ENCODE measurements at regions not wholly inside any gene's neighbourhood (a gene's known extent, or its start where the extent isn't known, plus 50 kb on each side); places are given as distances from the start of the nearest gene placed in this dataset.

- peaks cover 80% of the 10 kb centered on the region for H3K9me3 Mint-ChIP-seq
- ATAC-seq (no peak), DNase-seq (ENCODE audit: low spot score) (no peak)
- H3K27me3 Mint-ChIP-seq (ENCODE audit: low read depth): peaks cover 3% of the 10 kb centered on the region; the same call in 1 of the 2 replicates
- H3K4me3 Mint-ChIP-seq: no peak overlapping the region
- H3K36me3 Mint-ChIP-seq: peaks cover 74% of the 10 kb centered on the region
- ChIA-PET POLR2A (no interaction called here), CTCF (no interaction called here)
- H3K27ac Mint-ChIP-seq: no peak overlapping the region
- no peaks in the 10 kb centered on the region for H3K4me1 Mint-ChIP-seq
- TF ChIP-seq FOXK1 (CRISPR knock-in tag; IDR thresholded peaks at IDR 0.05) (no peak), ZNF416 (CRISPR knock-in tag; IDR thresholded peaks at IDR 0.05) (no peak), ATF6 (CRISPR knock-in tag; IDR thresholded peaks at IDR 0.05) (no peak), AR (CRISPR knock-in tag; IDR thresholded peaks at IDR 0.05) (no peak), SMAD4 (CRISPR knock-in tag; IDR thresholded peaks at IDR 0.05) (no peak), TP53 (CRISPR knock-in tag; IDR thresholded peaks at IDR 0.05) (no peak), RORB (CRISPR knock-in tag; IDR thresholded peaks at IDR 0.05) (no peak), TEAD1 (CRISPR knock-in tag; IDR thresholded peaks at IDR 0.05) (no peak)
Measured at GRCh38 chr7:153628406-153628805, 423.8 kb upstream of the DPP6 start.

- no peak for ATAC-seq
- CTCF ChIA-PET: no interaction called here
- POLR2A ChIA-PET: no interaction called here
- no peak overlapping the region for H3K27ac Mint-ChIP-seq
- TF ChIP-seq HMGA2 (CRISPR knock-in tag; IDR thresholded peaks at IDR 0.05) (no peak), NR2C2 (CRISPR knock-in tag; IDR thresholded peaks at IDR 0.05) (no peak), GABPB1 (CRISPR knock-in tag; IDR thresholded peaks at IDR 0.05) (no peak), FOXK1 (CRISPR knock-in tag; IDR thresholded peaks at IDR 0.05) (no peak), CTCF (IDR thresholded peaks at IDR 0.05) (no peak), ZNF425 (CRISPR knock-in tag; conservative IDR thresholded peaks at IDR 0.05) (no peak), USF1 (CRISPR knock-in tag; IDR thresholded peaks at IDR 0.05) (no peak), TP53 (CRISPR knock-in tag; IDR thresholded peaks at IDR 0.05) (no peak), E2F1 (CRISPR knock-in tag; IDR thresholded peaks at IDR 0.05) (no peak), ATF3 (CRISPR knock-in tag; conservative IDR thresholded peaks at IDR 0.05) (no peak), ERG (CRISPR knock-in tag; IDR thresholded peaks at IDR 0.05) (no peak), ZMAT4 (CRISPR knock-in tag; IDR thresholded peaks at IDR 0.05) (no peak)
- peaks cover 80% of the 10 kb centered on the region for H3K9me3 Mint-ChIP-seq
- DNase-seq (ENCODE audit: low spot score): no peak
- H3K4me1 Mint-ChIP-seq: no peaks in the 10 kb centered on the region
- H3K4me3 Mint-ChIP-seq: no peak overlapping the region
- peaks cover 76% of the 10 kb centered on the region for H3K36me3 Mint-ChIP-seq
- peaks cover 3% of the 10 kb centered on the region; the same call in 1 of the 2 replicates for H3K27me3 Mint-ChIP-seq (ENCODE audit: low read depth)
Measured at GRCh38 chr7:153628825-153629224, 423.4 kb upstream of the DPP6 start.

All from WTC11 (cell line).